Astrocyte (in vitro differentiated cells and primary cell): ENCODE measurements at regions not wholly inside any gene's neighbourhood (a gene's known extent, or its start where the extent isn't known, plus 50 kb on each side); places are given as distances from the start of the nearest gene placed in this dataset.

Source experiments
- DNase-seq: peaks from one replicate; pipeline ENCODE4 v3.0.0-alpha.2; 2010; ENCODE audit warnings: low read depth
- FAIRE-seq: peaks from 2 replicates; lab custom pipeline; 2011; peaks lifted over from hg19 to GRCh38; lab: Jason Lieb, UNC
- H2AFZ ChIP-seq: 2 replicates; pipeline ENCODE4 v1.6.0; 2012; ENCODE audit warnings: low read depth, low read length, inconsistent platforms
- H3K27ac ChIP-seq: 2 replicates; pipeline ENCODE4 v1.5.1; 2011; ENCODE audit warnings: low read depth, low read length, inconsistent platforms
- H3K27me3 ChIP-seq: 2 replicates; pipeline ENCODE4 v1.6.0; 2011; ENCODE audit warnings: low read length, inconsistent platforms; ENCODE audit not compliant: insufficient read depth
- H3K36me3 ChIP-seq: 2 replicates; pipeline ENCODE4 v1.5.1; 2011; ENCODE audit warnings: low read length, inconsistent platforms; ENCODE audit not compliant: insufficient read depth
- H3K4me1 ChIP-seq: 2 replicates; pipeline ENCODE4 v1.5.1; 2011; ENCODE audit warnings: low read length, inconsistent platforms; ENCODE audit not compliant: insufficient read depth
- H3K4me2 ChIP-seq: 2 replicates; pipeline ENCODE4 v1.6.0; 2012; ENCODE audit warnings: low read length, inconsistent platforms
- H3K4me3 ChIP-seq: 2 replicates; pipeline ENCODE4 v1.5.1; 2011; ENCODE audit warnings: low read depth, mild to moderate bottlenecking, low read length, inconsistent platforms; ENCODE audit not compliant: insufficient read depth
- H3K79me2 ChIP-seq: 2 replicates; pipeline ENCODE4 v1.6.0; 2012; ENCODE audit warnings: mild to moderate bottlenecking, low read length, inconsistent platforms; ENCODE audit not compliant: insufficient read depth
- H3K9ac ChIP-seq: 2 replicates; pipeline ENCODE4 v1.6.0; 2012; ENCODE audit warnings: mild to moderate bottlenecking, low read length, inconsistent platforms
- H3K9me3 ChIP-seq: 2 replicates; pipeline ENCODE4 v1.5.1; 2012; ENCODE audit warnings: low read depth, mild to moderate bottlenecking, low read length, inconsistent platforms; ENCODE audit not compliant: insufficient read depth
- H4K20me1 ChIP-seq: 2 replicates; pipeline ENCODE4 v1.6.0; 2012; ENCODE audit warnings: low read length, inconsistent platforms; ENCODE audit not compliant: insufficient read depth
- H3K27ac Mint-ChIP-seq: one replicate; pipeline ENCODE4 v1.8.0; 2021; ENCODE audit warnings: mild to moderate bottlenecking, mixed read lengths; ENCODE audit not compliant: unreplicated experiment
- H3K27me3 Mint-ChIP-seq: one replicate; pipeline ENCODE4 v1.8.0; 2021; ENCODE audit warnings: low read depth, mixed read lengths; ENCODE audit not compliant: unreplicated experiment
- H3K36me3 Mint-ChIP-seq: one replicate; pipeline ENCODE4 v1.8.0; 2021; ENCODE audit warnings: low read depth, mixed read lengths; ENCODE audit not compliant: unreplicated experiment
- H3K4me1 Mint-ChIP-seq: one replicate; pipeline ENCODE4 v1.8.0; 2021; ENCODE audit warnings: low read depth, mixed read lengths; ENCODE audit not compliant: unreplicated experiment
- H3K4me3 Mint-ChIP-seq: one replicate; pipeline ENCODE4 v1.8.0; 2021; ENCODE audit warnings: mild to moderate bottlenecking, moderate library complexity, mixed read lengths; ENCODE audit not compliant: unreplicated experiment
- H3K9me3 Mint-ChIP-seq: one replicate; pipeline ENCODE4 v1.8.0; 2021; ENCODE audit warnings: mild to moderate bottlenecking, mixed read lengths; ENCODE audit not compliant: unreplicated experiment
- CTCF ChIP-seq: IDR thresholded peaks from 2 replicates; pipeline ENCODE4 v1.5.1; 2011; ENCODE audit warnings: low read depth, mild to moderate bottlenecking, inconsistent platforms, low read length, moderate library complexity; ENCODE audit not compliant: insufficient read depth
- EZH2 ChIP-seq: IDR thresholded peaks from 2 replicates; pipeline ENCODE4 v1.6.1; 2012; ENCODE audit warnings: mild to moderate bottlenecking, low read length, inconsistent platforms; ENCODE audit not compliant: insufficient read depth

GRCh38 chr2:144211065-144211464 lies 308.9 kb downstream of the ZEB2 start:
- peaks cover 8% of the 10 kb centered on the region for H3K4me1 Mint-ChIP-seq
- Histone ChIP-seq H3K9me3 (no peaks in the 10 kb centered on the region), H2AFZ (no peak overlapping the region), H3K4me1 (no peaks in the 10 kb centered on the region), H4K20me1 (no peaks in the 10 kb centered on the region), H3K79me2 (no peaks in the 10 kb centered on the region), H3K9ac (no peak overlapping the region), H3K27me3 (no peaks in the 10 kb centered on the region), H3K4me2 (no peak overlapping the region), H3K4me3 (no peak overlapping the region), H3K27ac (no peak overlapping the region), H3K36me3 (no peaks in the 10 kb centered on the region)
- no peak for FAIRE-seq
- no peak for DNase-seq
- H3K4me3 Mint-ChIP-seq, result no peak overlapping the region
- no peak for TF ChIP-seq EZH2
- TF ChIP-seq CTCF, result no peak
- no peak overlapping the region for H3K27ac Mint-ChIP-seq
- H3K9me3 Mint-ChIP-seq, result no peaks in the 10 kb centered on the region
- H3K36me3 Mint-ChIP-seq, result peaks cover 1% of the 10 kb centered on the region
- H3K27me3 Mint-ChIP-seq, result no peaks in the 10 kb centered on the region

DNA sequence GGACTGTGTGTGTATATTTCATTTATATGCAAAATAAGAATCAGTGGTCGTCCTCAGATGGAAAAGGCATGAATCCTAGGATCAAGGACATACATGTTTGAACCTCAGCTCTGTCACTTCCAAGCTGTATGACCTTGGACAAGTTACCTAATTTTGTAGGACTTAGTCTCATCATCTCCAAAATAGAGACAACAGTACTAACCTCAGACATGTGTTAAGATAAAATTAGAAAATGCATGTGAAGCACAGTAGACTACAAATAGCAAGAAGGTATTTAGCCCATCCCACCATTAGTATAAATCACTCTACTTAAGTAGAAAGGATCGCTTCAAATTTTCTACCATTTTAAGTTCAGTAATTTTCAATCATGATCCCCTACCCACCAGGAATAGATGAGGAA lies 309.8 kb downstream of the ZEB2 start:
- no peak for TF ChIP-seq CTCF
- no peak for TF ChIP-seq EZH2
- H3K9me3 Mint-ChIP-seq, result no peaks in the 10 kb centered on the region
- Histone ChIP-seq H3K9ac (no peak overlapping the region), H3K36me3 (no peaks in the 10 kb centered on the region), H3K9me3 (no peaks in the 10 kb centered on the region), H3K27me3 (no peaks in the 10 kb centered on the region), H3K4me1 (no peaks in the 10 kb centered on the region), H2AFZ (no peak overlapping the region), H3K4me2 (no peak overlapping the region), H3K79me2 (no peaks in the 10 kb centered on the region), H3K27ac (no peak overlapping the region), H4K20me1 (no peaks in the 10 kb centered on the region), H3K4me3 (no peak overlapping the region)
- FAIRE-seq (no peak), DNase-seq (no peak)
- H3K4me3 Mint-ChIP-seq, result no peak overlapping the region
- H3K27ac Mint-ChIP-seq, result no peak overlapping the region
- no peaks in the 10 kb centered on the region for H3K27me3 Mint-ChIP-seq
- peaks cover 3% of the 10 kb centered on the region for H3K4me1 Mint-ChIP-seq
- peaks cover 1% of the 10 kb centered on the region for H3K36me3 Mint-ChIP-seq

DNA sequence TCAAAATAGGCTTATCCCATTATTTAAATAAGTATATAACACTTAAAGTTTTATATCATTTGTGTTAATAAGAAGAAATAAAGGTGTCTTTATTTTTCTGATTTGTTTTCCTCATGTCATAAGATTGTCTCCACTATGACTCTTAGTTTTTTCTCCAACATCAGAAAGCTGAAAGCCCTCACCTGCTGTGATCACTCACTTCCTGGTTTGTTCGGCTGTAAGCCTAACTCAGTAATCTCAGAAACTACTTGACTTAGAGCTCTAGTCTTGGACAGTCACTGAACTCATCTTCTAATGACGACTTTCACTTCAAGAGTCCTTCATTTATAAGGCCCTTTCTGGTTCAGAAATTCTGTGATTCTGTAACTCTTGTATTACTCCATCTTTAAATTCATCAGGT lies 311.0 kb downstream of the ZEB2 start:
- H3K27ac ChIP-seq, result no peak overlapping the region
- no peak overlapping the region for H3K9ac ChIP-seq
- no peak overlapping the region for H3K4me2 ChIP-seq
- no peaks in the 10 kb centered on the region for H3K27me3 Mint-ChIP-seq
- no peaks in the 10 kb centered on the region for H3K79me2 ChIP-seq
- H3K4me1 ChIP-seq, result no peaks in the 10 kb centered on the region
- no peak for FAIRE-seq
- no peak overlapping the region for H2AFZ ChIP-seq
- H3K9me3 Mint-ChIP-seq, result no peaks in the 10 kb centered on the region
- H3K9me3 ChIP-seq, result no peaks in the 10 kb centered on the region
- TF ChIP-seq EZH2 (no peak), CTCF (no peak)
- no peaks in the 10 kb centered on the region for H4K20me1 ChIP-seq
- no peak overlapping the region for H3K4me3 Mint-ChIP-seq
- peaks cover 2% of the 10 kb centered on the region for H3K4me1 Mint-ChIP-seq
- DNase-seq, result no peak
- no peak overlapping the region for H3K27ac Mint-ChIP-seq
- no peaks in the 10 kb centered on the region for H3K27me3 ChIP-seq
- no peak overlapping the region for H3K4me3 ChIP-seq
- peaks cover 4% of the 10 kb centered on the region for H3K36me3 Mint-ChIP-seq
- H3K36me3 ChIP-seq, result no peaks in the 10 kb centered on the region
